Uterus (tissue), 2 donors: ENCODE measurements at regions not wholly inside any gene's neighbourhood (a gene's known extent, or its start where the extent isn't known, plus 50 kb on each side); places are given as distances from the start of the nearest gene placed in this dataset.

Experiments used
- CTCF ChIP-seq, 4 experiments: fragments of 200-600 bp in 2 of 4; fragments of 450-650 bp in 2 of 4; sonication (generic) in 2 of 4; IDR thresholded peaks; one replicate each; pipeline ENCODE4 v1.5.1; 2016 to 2019; ENCODE audit warnings: antibody characterized with exemption in 4 of 4, mild to moderate bottlenecking in 2 of 4, moderate library complexity in 1 of 4
- POLR2A ChIP-seq, 2 donors: fragments of 450-650 bp; IDR thresholded peaks; one replicate each; pipeline ENCODE4 v1.6.1; 2016; ENCODE audit warnings: antibody characterized with exemption in 2 of 2, mild to moderate bottlenecking in 1 of 2, moderate library complexity in 1 of 2

GRCh38 chr20:46802722-46803121 is 91.9 kb upstream of the EYA2 start:
- no peak for TF ChIP-seq CTCF (IDR thresholded peaks at IDR 0.05)
- TF ChIP-seq POLR2A (IDR thresholded peaks at IDR 0.05) = no peak
